OCI-LY7 (cell line): ENCODE measurements at regions not wholly inside any gene's neighbourhood (a gene's known extent, or its start where the extent isn't known, plus 50 kb on each side); places are given as distances from the start of the nearest gene placed in this dataset.

Experiments used
- BruUV-seq: library from RNA; stranded (reverse); fragments of 400-500 nt; replicated peaks from 2 replicates; lab custom pipeline; 2021; lab: Mats Ljungman, UMichigan
- CTCF ChIA-PET: fragments of 300-600 bp; sonication (Branson Sonifier 250); formaldehyde crosslinking; loops from one replicate; lab custom pipeline; 2022; ENCODE audit warnings: antibody characterized with exemption; ENCODE audit not compliant: unreplicated experiment; lab: Charles Lee
- POLR2A ChIA-PET: fragments of 300-600 bp; sonication (Branson Sonifier 250); formaldehyde crosslinking; loops from one replicate; lab custom pipeline; 2022; ENCODE audit warnings: antibody characterized with exemption; lab: Charles Lee
- DNase-seq: peaks from one replicate; pipeline ENCODE4 v3.0.0-alpha.2; 2015; ENCODE audit warnings: low spot score
- H2AFZ ChIP-seq: fragments of 200-600 bp; sonication (generic), shearing (Covaris generic); 2 replicates; pipeline ENCODE4 v1.6.1; 2014; ENCODE audit warnings: mild to moderate bottlenecking, antibody characterized with exemption, low read length, moderate library complexity
- H3K27ac ChIP-seq: fragments of 200-600 bp; sonication (generic); 2 replicates; pipeline ENCODE4 v1.5.1; 2014; ENCODE audit warnings: mixed run types, low read depth, mild to moderate bottlenecking, moderate library complexity, low read length, inconsistent platforms; ENCODE audit not compliant: poor library complexity, severe bottlenecking
- H3K36me3 ChIP-seq: fragments of 200-600 bp; sonication (generic); 2 replicates; pipeline ENCODE4 v1.6.1; 2014; ENCODE audit warnings: mild to moderate bottlenecking, antibody characterized with exemption, low read length, moderate library complexity, mixed read lengths; ENCODE audit not compliant: insufficient read depth
- H3K4me1 ChIP-seq: fragments of 200-600 bp; sonication (generic); 2 replicates; pipeline ENCODE4 v1.5.1; 2014; ENCODE audit warnings: mild to moderate bottlenecking, low read length; ENCODE audit not compliant: insufficient read depth, poor library complexity, severe bottlenecking
- H3K4me2 ChIP-seq: fragments of 200-600 bp; sonication (generic); 2 replicates; pipeline ENCODE4 v1.6.1; 2014; ENCODE audit warnings: mild to moderate bottlenecking, low read length
- H3K4me3 ChIP-seq: fragments of 200-600 bp; sonication (generic); 2 replicates; pipeline ENCODE4 v1.5.1; 2014; ENCODE audit warnings: mild to moderate bottlenecking, low read depth, low read length; ENCODE audit not compliant: poor library complexity, severe bottlenecking
- H3K79me2 ChIP-seq: fragments of 200-600 bp; sonication (generic); 2 replicates; pipeline ENCODE4 v1.6.1; 2016; ENCODE audit warnings: low read depth, mild to moderate bottlenecking, low read length, moderate library complexity, mixed read lengths; ENCODE audit not compliant: insufficient read depth
- H3K9me2 ChIP-seq: fragments of 200-600 bp; sonication (generic); 2 replicates; pipeline ENCODE4 v1.6.1; 2016; ENCODE audit warnings: mild to moderate bottlenecking, low read length, mixed read lengths; ENCODE audit not compliant: insufficient read depth
- H3K9me3 ChIP-seq: fragments of 200-600 bp; sonication (generic); 2 replicates; pipeline ENCODE4 v1.6.1; 2014; ENCODE audit warnings: mild to moderate bottlenecking, mixed run types, low read length, mixed read lengths
- H4K20me1 ChIP-seq: fragments of 200-600 bp; sonication (generic); 2 replicates; pipeline ENCODE4 v1.6.1; 2014; ENCODE audit warnings: mild to moderate bottlenecking, antibody characterized with exemption, low read length, moderate library complexity, mixed read lengths; ENCODE audit not compliant: insufficient read depth
- EZH2phosphoT487 ChIP-seq: fragments of 200-600 bp; sonication (generic); IDR thresholded peaks from 2 replicates; pipeline ENCODE4 v1.6.1; 2018; ENCODE audit warnings: low read depth, borderline replicate concordance, mild to moderate bottlenecking, mixed run types, antibody characterized with exemption, low read length, moderate library complexity, mixed read lengths
- intact Hi-C: fragments of 100-400 bp; cut with micrococcal nuclease; formaldehyde crosslinking; loops from one replicate; pipeline ENCODE4 v1.10.0; 2022; ENCODE audit not compliant: unreplicated experiment
- TF ChIP-seq, protein P1 (sequence below): fragments of 200-600 bp; sonication (generic); conservative IDR thresholded peaks from 2 replicates; pipeline ENCODE4 v1.5.1; 2014; ENCODE audit warnings: mild to moderate bottlenecking, antibody characterized with exemption, low read length, moderate library complexity, mixed read lengths

DNA sequence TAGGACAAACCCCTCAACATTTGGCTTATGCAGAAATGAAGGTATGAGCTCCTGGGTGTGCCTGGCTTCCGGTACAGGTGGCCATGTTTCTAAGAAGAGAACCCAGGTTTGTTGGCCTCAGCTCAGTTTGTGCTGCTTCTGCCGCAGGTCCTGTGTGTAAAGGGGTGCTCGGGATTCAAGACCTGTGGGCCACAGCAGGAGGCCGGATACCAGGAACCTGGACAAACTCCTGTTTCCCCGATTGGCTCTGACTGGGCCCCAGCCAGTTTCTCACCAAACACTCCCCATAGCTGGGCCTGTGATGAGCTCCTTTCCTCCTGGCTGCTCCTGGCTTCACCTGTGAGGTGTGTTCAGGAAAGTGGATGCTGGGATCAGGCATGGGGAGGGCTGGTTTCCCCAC, 271.2 kb upstream of the IRX2 start:
- CTCF ChIA-PET: no interaction called here
- Histone ChIP-seq H2AFZ (no peak overlapping the region), H3K9me2 (no peaks in the 10 kb centered on the region), H3K36me3 (no peaks in the 10 kb centered on the region), H3K4me1 (no peaks in the 10 kb centered on the region), H3K9me3 (no peaks in the 10 kb centered on the region), H3K27ac (no peak overlapping the region), H3K4me3 (no peak overlapping the region), H3K79me2 (no peaks in the 10 kb centered on the region), H4K20me1 (no peaks in the 10 kb centered on the region), H3K4me2 (no peak overlapping the region)
- DNase-seq: no peak
- POLR2A ChIA-PET: no interaction called here
- BruUV-seq: no TSS peak
- intact Hi-C loops: no loop called here
- TF ChIP-seq, protein P1, sequence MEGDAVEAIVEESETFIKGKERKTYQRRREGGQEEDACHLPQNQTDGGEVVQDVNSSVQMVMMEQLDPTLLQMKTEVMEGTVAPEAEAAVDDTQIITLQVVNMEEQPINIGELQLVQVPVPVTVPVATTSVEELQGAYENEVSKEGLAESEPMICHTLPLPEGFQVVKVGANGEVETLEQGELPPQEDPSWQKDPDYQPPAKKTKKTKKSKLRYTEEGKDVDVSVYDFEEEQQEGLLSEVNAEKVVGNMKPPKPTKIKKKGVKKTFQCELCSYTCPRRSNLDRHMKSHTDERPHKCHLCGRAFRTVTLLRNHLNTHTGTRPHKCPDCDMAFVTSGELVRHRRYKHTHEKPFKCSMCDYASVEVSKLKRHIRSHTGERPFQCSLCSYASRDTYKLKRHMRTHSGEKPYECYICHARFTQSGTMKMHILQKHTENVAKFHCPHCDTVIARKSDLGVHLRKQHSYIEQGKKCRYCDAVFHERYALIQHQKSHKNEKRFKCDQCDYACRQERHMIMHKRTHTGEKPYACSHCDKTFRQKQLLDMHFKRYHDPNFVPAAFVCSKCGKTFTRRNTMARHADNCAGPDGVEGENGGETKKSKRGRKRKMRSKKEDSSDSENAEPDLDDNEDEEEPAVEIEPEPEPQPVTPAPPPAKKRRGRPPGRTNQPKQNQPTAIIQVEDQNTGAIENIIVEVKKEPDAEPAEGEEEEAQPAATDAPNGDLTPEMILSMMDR: no peak
- no peak for TF ChIP-seq EZH2phosphoT487

DNA sequence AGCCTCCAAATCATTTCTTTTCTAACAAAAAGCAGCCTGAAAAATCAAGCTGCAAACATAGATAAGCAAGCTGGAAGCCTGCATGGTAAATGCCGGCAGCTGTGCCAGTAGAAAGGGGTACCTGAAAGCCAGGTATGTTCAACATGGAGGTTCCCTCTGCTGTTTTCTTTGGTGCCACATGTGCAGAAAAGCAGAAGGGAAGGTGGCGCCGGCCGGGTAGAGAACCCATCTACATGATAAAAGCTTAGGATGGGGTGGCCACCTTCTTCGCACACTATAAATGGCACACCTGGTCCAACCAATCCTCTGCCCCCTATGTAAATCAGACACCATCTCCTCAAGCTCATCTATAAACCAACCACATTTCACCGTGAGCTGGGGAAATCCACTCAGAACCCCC, 268.9 kb upstream of the IRX2 start:
- Histone ChIP-seq H3K27ac (no peak overlapping the region), H3K36me3 (no peaks in the 10 kb centered on the region), H3K9me3 (no peaks in the 10 kb centered on the region), H3K4me1 (no peaks in the 10 kb centered on the region), H2AFZ (no peak overlapping the region), H3K79me2 (no peaks in the 10 kb centered on the region), H3K4me3 (no peak overlapping the region), H3K9me2 (no peaks in the 10 kb centered on the region), H3K4me2 (no peak overlapping the region), H4K20me1 (no peaks in the 10 kb centered on the region)
- TF ChIP-seq EZH2phosphoT487: no peak
- TF ChIP-seq, protein P1: no peak
- no peak for DNase-seq
- ChIA-PET CTCF (no interaction called here), POLR2A (interaction anchor here (0.5 kb wide), 1 partner anchor 64 kb away, joined by 3 read pairs; no protein-coding TSS in a partner anchor)
- no TSS peak for BruUV-seq
- intact Hi-C loops: no loop called here

DNA sequence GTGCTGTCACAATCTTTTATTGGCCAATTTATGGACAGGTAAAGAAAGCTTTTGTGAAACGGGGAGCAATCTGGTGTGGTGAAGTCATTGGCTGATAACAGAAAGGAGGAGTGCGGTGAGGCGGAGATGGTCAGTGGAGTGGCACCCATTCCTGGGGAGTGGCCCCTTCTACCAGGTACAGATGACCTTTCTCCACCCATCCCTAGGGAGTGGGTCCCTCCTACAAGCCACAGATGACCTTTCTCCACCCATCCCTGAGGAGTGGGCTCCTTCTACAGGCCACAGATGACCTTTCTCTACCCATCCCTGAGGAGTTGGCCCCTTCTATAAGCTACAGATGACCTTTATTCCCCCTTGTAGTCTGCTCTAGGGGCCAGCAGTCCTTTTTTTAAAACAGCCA, 267.6 kb upstream of the IRX2 start:
- no peak overlapping the region for H2AFZ ChIP-seq
- ChIA-PET CTCF (no interaction called here), POLR2A (no interaction called here)
- no peak for DNase-seq
- H4K20me1 ChIP-seq: no peaks in the 10 kb centered on the region
- no peaks in the 10 kb centered on the region for H3K4me1 ChIP-seq
- H3K9me3 ChIP-seq: no peaks in the 10 kb centered on the region
- H3K27ac ChIP-seq: no peak overlapping the region
- H3K4me3 ChIP-seq: no peak overlapping the region
- BruUV-seq: no TSS peak
- no peaks in the 10 kb centered on the region for H3K36me3 ChIP-seq
- no peak overlapping the region for H3K4me2 ChIP-seq
- no peaks in the 10 kb centered on the region for H3K79me2 ChIP-seq
- intact Hi-C loops: no loop called here
- H3K9me2 ChIP-seq: no peaks in the 10 kb centered on the region
- no peak for TF ChIP-seq EZH2phosphoT487
- TF ChIP-seq, protein P1: no peak
